Activated CD4-positive, alpha-beta memory T cell treated with anti-CD3 and anti-CD28 coated beads, Interleukin-2, amount 10 ng/mL, durations not matched to agents 7 days and 5 days (primary cell): ENCODE measurements at regions not wholly inside any gene's neighbourhood (a gene's known extent, or its start where the extent isn't known, plus 50 kb on each side); places are given as distances from the start of the nearest gene placed in this dataset.

Source experiments
- CTCF ChIA-PET: fragments of 350-600 bp; sonication (Branson Sonifier 250); formaldehyde crosslinking; loops from one replicate; lab custom pipeline; 2021; ENCODE audit warnings: antibody characterized with exemption, inconsistent platforms; lab: Charles Lee
- POLR2A ChIA-PET: fragments of 350-600 bp; sonication (Branson Sonifier 250); formaldehyde crosslinking; loops from one replicate; lab custom pipeline; 2021; ENCODE audit warnings: antibody characterized with exemption; lab: Charles Lee
- DNase-seq: peaks from one replicate; pipeline ENCODE4 v3.0.0-alpha.2; 2020
- H3K27ac Mint-ChIP-seq: one replicate; pipeline ENCODE4 v1.8.0; 2021; ENCODE audit warnings: mild to moderate bottlenecking, mixed read lengths
- H3K27me3 Mint-ChIP-seq: one replicate; pipeline ENCODE4 v1.8.0; 2021; ENCODE audit warnings: mixed read lengths
- H3K36me3 Mint-ChIP-seq: one replicate; pipeline ENCODE4 v1.8.0; 2021; ENCODE audit warnings: low read depth, mixed read lengths
- H3K4me1 Mint-ChIP-seq: one replicate; pipeline ENCODE4 v1.8.0; 2021; ENCODE audit warnings: mixed read lengths
- H3K4me3 Mint-ChIP-seq: one replicate; pipeline ENCODE4 v1.8.0; 2021; ENCODE audit warnings: mild to moderate bottlenecking, mixed read lengths
- H3K9me3 Mint-ChIP-seq: one replicate; pipeline ENCODE4 v1.8.0; 2021; ENCODE audit warnings: mixed read lengths

- H3K27ac Mint-ChIP-seq = no peak overlapping the region
- ChIA-PET POLR2A (no interaction called here), CTCF (no interaction called here)
- no peaks in the 10 kb centered on the region for H3K36me3 Mint-ChIP-seq
- H3K9me3 Mint-ChIP-seq = no peaks in the 10 kb centered on the region
- no peaks in the 10 kb centered on the region for H3K4me1 Mint-ChIP-seq
- peaks cover 10% of the 10 kb centered on the region for H3K27me3 Mint-ChIP-seq
- DNase-seq = no peak
- no peak overlapping the region for H3K4me3 Mint-ChIP-seq
Measured at GRCh38 chr3:190716211-190716610, 146.3 kb downstream of the GMNC start.

- H3K27me3 Mint-ChIP-seq = peaks cover 12% of the 10 kb centered on the region
- no peak for DNase-seq
- no peaks in the 10 kb centered on the region for H3K36me3 Mint-ChIP-seq
- ChIA-PET POLR2A (no interaction called here), CTCF (no interaction called here)
- no peak overlapping the region for H3K27ac Mint-ChIP-seq
- H3K4me3 Mint-ChIP-seq = no peak overlapping the region
- H3K9me3 Mint-ChIP-seq = no peaks in the 10 kb centered on the region
- no peaks in the 10 kb centered on the region for H3K4me1 Mint-ChIP-seq
Measured at GRCh38 chr3:190710723-190711122, 151.8 kb downstream of the GMNC start.

- Mint-ChIP-seq H3K4me1 (no peaks in the 10 kb centered on the region), H3K27ac (no peak overlapping the region), H3K27me3 (peaks cover 15% of the 10 kb centered on the region), H3K36me3 (no peaks in the 10 kb centered on the region), H3K9me3 (no peaks in the 10 kb centered on the region), H3K4me3 (no peak overlapping the region)
- ChIA-PET POLR2A (no interaction called here), CTCF (no interaction called here)
- no peak for DNase-seq
Measured at GRCh38 chr3:190709351-190709773, 153.1 kb downstream of the GMNC start.
